Smooth muscle cell (in vitro differentiated cells): ENCODE measurements at regions not wholly inside any gene's neighbourhood (a gene's known extent, or its start where the extent isn't known, plus 50 kb on each side); places are given as distances from the start of the nearest gene placed in this dataset.

ENCODE experiments used
- DNase-seq: peaks from one replicate; lab custom pipeline; 2025; ENCODE audit not compliant: unreplicated experiment; lab: John Stamatoyannopoulos, UW
- H2AFZ ChIP-seq: fragments of 200-600 bp; sonication (generic); 2 replicates; pipeline ENCODE4 v1.6.0; 2016; ENCODE audit warnings: antibody characterized with exemption, low read depth, mild to moderate bottlenecking
- H3F3A ChIP-seq: fragments of 200-600 bp; sonication (generic); 2 replicates; pipeline ENCODE4 v1.6.0; 2017; ENCODE audit warnings: antibody characterized with exemption, low read depth
- H3K27ac ChIP-seq: fragments of 200-600 bp; sonication (generic); 2 replicates; pipeline ENCODE4 v1.5.1; 2016; ENCODE audit warnings: low read depth, mild to moderate bottlenecking
- H3K27me3 ChIP-seq: fragments of 200-600 bp; sonication (generic); 2 replicates; pipeline ENCODE4 v1.6.1; 2016; ENCODE audit warnings: low read depth, mild to moderate bottlenecking
- H3K36me3 ChIP-seq: fragments of 200-600 bp; sonication (generic); 2 replicates; pipeline ENCODE4 v1.5.1; 2016; ENCODE audit warnings: low read depth
- H3K4me1 ChIP-seq: fragments of 200-600 bp; sonication (generic); 2 replicates; pipeline ENCODE4 v1.5.1; 2016; ENCODE audit warnings: low read depth
- H3K4me2 ChIP-seq: fragments of 200-600 bp; sonication (generic); 2 replicates; pipeline ENCODE4 v1.6.0; 2016; ENCODE audit warnings: mild to moderate bottlenecking
- H3K4me3 ChIP-seq: fragments of 200-600 bp; sonication (generic); 2 replicates; pipeline ENCODE4 v1.5.1; 2016; ENCODE audit warnings: mild to moderate bottlenecking
- H3K79me2 ChIP-seq: fragments of 200-600 bp; sonication (generic); 2 replicates; pipeline ENCODE4 v1.6.0; 2016; ENCODE audit warnings: low read depth, mild to moderate bottlenecking
- H3K9ac ChIP-seq: fragments of 200-600 bp; sonication (generic); 2 replicates; pipeline ENCODE4 v1.6.0; 2016; ENCODE audit warnings: low read depth
- H3K9me3 ChIP-seq: fragments of 200-600 bp; sonication (generic); replicated peaks from 2 replicates; pipeline ENCODE4 v1.5.1; 2016; ENCODE audit warnings: low read depth
- H4K20me1 ChIP-seq: fragments of 200-600 bp; sonication (generic); 2 replicates; pipeline ENCODE4 v1.6.0; 2016; ENCODE audit warnings: low read depth
- WGBS: methylation state at CpG from one replicate; pipeline ENCODE4 v1.1.7; 2016; ENCODE audit warnings: low lambda C conversion rate; 5-methylcytosine and 5-hydroxymethylcytosine counted together
- TF ChIP-seq, protein P1 (sequence below): fragments of 200-600 bp; sonication (generic); IDR thresholded peaks from 2 replicates; pipeline ENCODE4 v1.5.1; 2017; ENCODE audit warnings: borderline replicate concordance, mild to moderate bottlenecking, antibody characterized with exemption; ENCODE audit not compliant: insufficient read depth, poor library complexity, severe bottlenecking

DNA sequence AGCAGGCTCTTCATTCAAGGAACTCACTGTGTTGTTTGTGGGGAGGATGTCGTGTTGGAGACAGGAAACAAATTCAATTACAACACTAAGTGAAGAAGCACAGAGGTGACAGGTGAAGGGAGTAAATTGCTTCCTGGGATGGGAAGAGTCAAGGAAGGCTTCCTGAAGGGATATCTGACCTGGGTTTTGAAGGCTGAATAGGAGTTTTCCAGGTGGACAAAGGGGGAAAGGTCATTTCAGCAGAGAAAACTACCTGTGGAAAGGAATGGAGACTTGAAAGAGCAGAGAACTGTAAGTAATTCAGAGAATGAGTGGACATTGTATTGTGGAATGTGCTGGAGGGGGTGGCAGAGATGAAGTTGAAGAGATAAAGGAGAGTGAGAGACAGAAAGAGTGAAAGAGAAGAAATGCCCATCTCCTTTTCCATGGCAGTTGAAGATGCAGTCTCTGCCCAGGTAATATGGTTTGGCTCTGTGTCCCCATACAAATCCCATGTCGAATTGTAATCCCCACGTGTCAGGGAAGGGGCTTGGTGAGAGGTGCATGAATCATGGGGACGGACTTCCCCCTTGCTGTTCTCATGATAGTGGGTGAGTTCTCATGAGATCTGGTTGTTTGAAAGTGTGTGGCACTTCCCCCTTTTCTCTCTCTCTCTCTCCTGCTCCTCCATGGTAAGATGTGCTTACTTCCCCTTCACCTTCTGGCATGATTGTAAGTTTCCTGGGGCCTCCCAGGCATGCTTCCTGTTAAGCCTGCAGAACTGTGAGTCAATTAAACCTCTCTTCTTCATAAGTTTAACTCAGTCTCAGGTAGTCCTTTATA is 205.7 kb upstream of the BCOR start:
- H3K4me3 ChIP-seq = no peak overlapping the region
- TF ChIP-seq, protein P1, sequence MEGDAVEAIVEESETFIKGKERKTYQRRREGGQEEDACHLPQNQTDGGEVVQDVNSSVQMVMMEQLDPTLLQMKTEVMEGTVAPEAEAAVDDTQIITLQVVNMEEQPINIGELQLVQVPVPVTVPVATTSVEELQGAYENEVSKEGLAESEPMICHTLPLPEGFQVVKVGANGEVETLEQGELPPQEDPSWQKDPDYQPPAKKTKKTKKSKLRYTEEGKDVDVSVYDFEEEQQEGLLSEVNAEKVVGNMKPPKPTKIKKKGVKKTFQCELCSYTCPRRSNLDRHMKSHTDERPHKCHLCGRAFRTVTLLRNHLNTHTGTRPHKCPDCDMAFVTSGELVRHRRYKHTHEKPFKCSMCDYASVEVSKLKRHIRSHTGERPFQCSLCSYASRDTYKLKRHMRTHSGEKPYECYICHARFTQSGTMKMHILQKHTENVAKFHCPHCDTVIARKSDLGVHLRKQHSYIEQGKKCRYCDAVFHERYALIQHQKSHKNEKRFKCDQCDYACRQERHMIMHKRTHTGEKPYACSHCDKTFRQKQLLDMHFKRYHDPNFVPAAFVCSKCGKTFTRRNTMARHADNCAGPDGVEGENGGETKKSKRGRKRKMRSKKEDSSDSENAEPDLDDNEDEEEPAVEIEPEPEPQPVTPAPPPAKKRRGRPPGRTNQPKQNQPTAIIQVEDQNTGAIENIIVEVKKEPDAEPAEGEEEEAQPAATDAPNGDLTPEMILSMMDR = no peak
- H3K27me3 ChIP-seq = no peaks in the 10 kb centered on the region
- H3F3A ChIP-seq = peaks cover 12% of the 10 kb centered on the region
- no peak for DNase-seq
- H3K27ac ChIP-seq = no peak overlapping the region
- no peak overlapping the region for H3K4me2 ChIP-seq
- H4K20me1 ChIP-seq = no peaks in the 10 kb centered on the region
- no peak overlapping the region for H2AFZ ChIP-seq
- 47% methylated on average over 4 of the region's 4 CpGs for WGBS
- no peaks in the 10 kb centered on the region for H3K4me1 ChIP-seq
- H3K79me2 ChIP-seq = no peaks in the 10 kb centered on the region
- no peak overlapping the region for H3K9ac ChIP-seq
- no peaks in the 10 kb centered on the region for H3K9me3 ChIP-seq
- H3K36me3 ChIP-seq = no peaks in the 10 kb centered on the region

DNA sequence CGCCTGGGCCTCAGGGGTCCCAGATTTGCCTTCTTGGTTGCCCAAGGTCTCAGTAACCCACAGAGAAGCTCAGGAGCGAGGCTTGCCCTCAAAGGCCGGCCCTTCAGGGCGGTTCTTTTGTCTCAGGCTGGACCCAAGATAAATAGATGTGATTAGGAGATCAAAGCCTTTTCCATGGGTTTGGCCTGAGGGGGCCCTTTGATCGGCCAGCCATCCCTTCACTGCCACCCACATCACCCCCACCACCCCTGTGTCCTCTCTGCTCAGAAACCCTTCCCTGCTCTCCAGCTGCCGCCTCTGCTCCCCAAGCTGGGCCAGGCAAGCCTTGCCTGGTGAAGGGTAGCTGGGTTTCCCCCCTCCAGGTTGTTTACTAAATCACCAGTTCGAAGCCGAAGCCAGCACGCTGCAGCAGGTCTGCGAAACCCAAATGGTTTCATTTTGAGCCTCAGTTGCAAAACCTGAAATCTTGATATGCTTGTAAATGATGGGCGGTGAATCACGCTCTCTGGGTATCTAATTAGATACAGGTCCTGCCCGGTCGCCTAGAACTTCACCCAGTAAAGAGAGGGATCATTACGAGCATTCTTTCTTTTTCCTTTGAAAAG is 202.6 kb upstream of the BCOR start:
- H3K9me3 ChIP-seq = no peaks in the 10 kb centered on the region
- no peak overlapping the region for H2AFZ ChIP-seq
- H3K27me3 ChIP-seq = no peaks in the 10 kb centered on the region
- peaks cover 12% of the 10 kb centered on the region for H3F3A ChIP-seq
- H3K4me1 ChIP-seq = peaks cover 7% of the 10 kb centered on the region
- no peak overlapping the region for H3K27ac ChIP-seq
- H3K4me2 ChIP-seq = no peak overlapping the region
- no peak overlapping the region for H3K9ac ChIP-seq
- WGBS = 60% methylated on average over 15 of the region's 15 CpGs
- TF ChIP-seq, protein P1 = no peak
- DNase-seq = no peak
- H3K79me2 ChIP-seq = no peaks in the 10 kb centered on the region
- H3K4me3 ChIP-seq = no peak overlapping the region
- H3K36me3 ChIP-seq = no peaks in the 10 kb centered on the region
- H4K20me1 ChIP-seq = no peaks in the 10 kb centered on the region

DNA sequence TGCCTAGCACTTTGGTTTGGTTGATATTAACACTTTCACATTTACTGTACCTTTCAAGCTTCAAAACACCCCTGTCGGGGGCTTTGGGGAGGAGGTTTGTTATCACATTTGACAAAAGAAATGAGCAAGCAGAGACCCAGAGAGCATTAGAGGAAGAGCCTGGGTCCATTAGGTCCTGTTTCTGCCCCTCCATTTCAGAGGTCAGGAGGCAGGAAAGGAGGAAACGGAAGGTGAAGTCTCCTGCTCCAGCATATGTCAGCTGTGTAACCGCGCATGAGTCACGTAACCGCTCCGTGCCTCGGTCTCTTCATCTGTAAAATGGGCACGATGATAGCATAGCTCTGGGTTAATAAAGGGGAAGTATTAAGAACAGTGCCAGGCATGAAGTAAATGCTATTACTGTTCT is 201.9 kb upstream of the BCOR start:
- peak overlapping the region; percentile 80 for H3K4me2 ChIP-seq
- TF ChIP-seq, protein P1 = no peak

More for the DNA sequence above, 201.9 kb upstream of the BCOR start:
- Histone ChIP-seq H3K4me1 (peaks cover 7% of the 10 kb centered on the region), H3K4me3 (no peak overlapping the region), H3K9ac (no peak overlapping the region), H2AFZ (peak overlapping the region; percentile 71), H3K79me2 (no peaks in the 10 kb centered on the region), H4K20me1 (no peaks in the 10 kb centered on the region), H3K36me3 (no peaks in the 10 kb centered on the region), H3F3A (peaks cover 12% of the 10 kb centered on the region), H3K27me3 (no peaks in the 10 kb centered on the region), H3K9me3 (no peaks in the 10 kb centered on the region), H3K27ac (peak overlapping the region; percentile 17)
- WGBS = 92% methylated on average over 9 of the region's 9 CpGs
- no peak for DNase-seq
